K562 (cell line): ENCODE measurements at regions not wholly inside any gene's neighbourhood (a gene's known extent, or its start where the extent isn't known, plus 50 kb on each side); places are given as distances from the start of the nearest gene placed in this dataset.

ENCODE experiments used
- AFF1 ChIP-seq, 2 experiments: fragments of 450-650 bp; IDR thresholded peaks; 2 replicates each; pipeline ENCODE4 v1.6.1; 2018; ENCODE audit warnings: mild to moderate bottlenecking in 2 of 2, low read depth in 1 of 2; ENCODE audit not compliant: partially characterized antibody in 2 of 2
- BHLHE40 ChIP-seq: IDR thresholded peaks from 2 replicates; pipeline ENCODE4 v1.6.1; 2011; ENCODE audit warnings: low read length, improper control_type of control experiment
- CHAMP1 ChIP-seq: fragments of 450-650 bp; IDR thresholded peaks from 2 replicates; pipeline ENCODE4 v1.6.1; 2016; ENCODE audit warnings: mild to moderate bottlenecking
- CREB5 ChIP-seq: fragments of 250-450 bp; sonication (Bioruptor Pico); IDR thresholded peaks from 2 replicates; pipeline ENCODE4 v1.5.0; 2020; ENCODE audit warnings: mild to moderate bottlenecking
- ESRRB ChIP-seq: fragments of 250-450 bp; sonication (Bioruptor Pico); IDR thresholded peaks from 2 replicates; pipeline ENCODE4 v1.5.0; 2020; ENCODE audit warnings: mild to moderate bottlenecking, moderate library complexity, borderline replicate concordance
- GABPA ChIP-seq: fragments of 200-800 bp; sonication (Bioruptor generic); conservative IDR thresholded peaks from 2 replicates; pipeline ENCODE4 v1.6.1; 2016; ENCODE audit warnings: low read depth, missing genetic modification characterization, missing compliant biosample characterization
- HDAC6 ChIP-seq: IDR thresholded peaks from 2 replicates; pipeline ENCODE4 v1.6.1; 2012; ENCODE audit warnings: low read depth, mild to moderate bottlenecking, control low read depth, inconsistent platforms, low read length, moderate library complexity
- WHSC1 ChIP-seq: IDR thresholded peaks from one replicate; pipeline ENCODE4 v1.6.1; 2012; ENCODE audit warnings: low read length, control low read depth, inconsistent platforms
- ZNF324 ChIP-seq: fragments of 250-450 bp; sonication (Bioruptor Pico); IDR thresholded peaks from 2 replicates; pipeline ENCODE4 v1.4.0; 2020; ENCODE audit warnings: mild to moderate bottlenecking
- ZNF696 ChIP-seq: fragments of 250-450 bp; sonication (Bioruptor Pico); conservative IDR thresholded peaks from 2 replicates; pipeline ENCODE4 v1.4.0; 2020; ENCODE audit warnings: mild to moderate bottlenecking, moderate library complexity

- TF ChIP-seq CREB5 (CRISPR knock-in tag): no peak
- TF ChIP-seq WHSC1: no peak
- TF ChIP-seq HDAC6: no peak
- no peak for TF ChIP-seq BHLHE40
- no peak for TF ChIP-seq ZNF324 (CRISPR knock-in tag)
- no peak for TF ChIP-seq ZNF696 (CRISPR knock-in tag)
- TF ChIP-seq ESRRB: no peak
- no peak for TF ChIP-seq CHAMP1
- no peak for TF ChIP-seq GABPA (tag)
- no peak for TF ChIP-seq AFF1 (IDR thresholded peaks at IDR 0.05; ENCODE audit: low read depth in 1 of 2, partially characterized antibody in 2 of 2)
Observed at GRCh38 chr5:133681896-133682295, 69.6 kb upstream of the FSTL4 start (continued).
